ENCODE measurements at regions not wholly inside any gene's neighbourhood (a gene's known extent, or its start where the extent isn't known, plus 50 kb on each side); places are given as distances from the start of the nearest gene placed in this dataset.

- no peak for TF ChIP-seq CHD1 (IDR thresholded peaks at IDR 0.05; ENCODE audit: low read depth, low read length)
- TF ChIP-seq, protein P1, sequence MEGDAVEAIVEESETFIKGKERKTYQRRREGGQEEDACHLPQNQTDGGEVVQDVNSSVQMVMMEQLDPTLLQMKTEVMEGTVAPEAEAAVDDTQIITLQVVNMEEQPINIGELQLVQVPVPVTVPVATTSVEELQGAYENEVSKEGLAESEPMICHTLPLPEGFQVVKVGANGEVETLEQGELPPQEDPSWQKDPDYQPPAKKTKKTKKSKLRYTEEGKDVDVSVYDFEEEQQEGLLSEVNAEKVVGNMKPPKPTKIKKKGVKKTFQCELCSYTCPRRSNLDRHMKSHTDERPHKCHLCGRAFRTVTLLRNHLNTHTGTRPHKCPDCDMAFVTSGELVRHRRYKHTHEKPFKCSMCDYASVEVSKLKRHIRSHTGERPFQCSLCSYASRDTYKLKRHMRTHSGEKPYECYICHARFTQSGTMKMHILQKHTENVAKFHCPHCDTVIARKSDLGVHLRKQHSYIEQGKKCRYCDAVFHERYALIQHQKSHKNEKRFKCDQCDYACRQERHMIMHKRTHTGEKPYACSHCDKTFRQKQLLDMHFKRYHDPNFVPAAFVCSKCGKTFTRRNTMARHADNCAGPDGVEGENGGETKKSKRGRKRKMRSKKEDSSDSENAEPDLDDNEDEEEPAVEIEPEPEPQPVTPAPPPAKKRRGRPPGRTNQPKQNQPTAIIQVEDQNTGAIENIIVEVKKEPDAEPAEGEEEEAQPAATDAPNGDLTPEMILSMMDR (IDR thresholded peaks at IDR 0.05; ENCODE audit: control extremely low read depth in 1 of 3, insufficient read depth in 1 of 3, low read depth in 1 of 3, low read length in 3 of 3), result no peak
- TF ChIP-seq GTF2F1 (IDR thresholded peaks at IDR 0.05; ENCODE audit: borderline replicate concordance, low read depth, low read length), result no peak
- TF ChIP-seq EP300 (IDR thresholded peaks at IDR 0.05; ENCODE audit: borderline replicate concordance in 1 of 2, low read depth in 2 of 2, low read length in 2 of 2), result no peak
- no peak for TF ChIP-seq HDAC2 (IDR thresholded peaks at IDR 0.05; ENCODE audit: borderline replicate concordance in 1 of 2, low read depth in 2 of 2, low read length in 2 of 2)
- no peak for TF ChIP-seq ATF3 (IDR thresholded peaks at IDR 0.05; ENCODE audit: insufficient read depth, low read depth, low read length)
- TF ChIP-seq RFX5 (IDR thresholded peaks at IDR 0.05; ENCODE audit: borderline replicate concordance, low read depth, low read length), result no peak
- no peak for TF ChIP-seq EZH2 (IDR thresholded peaks at IDR 0.05; ENCODE audit: low read depth, low read length, severe bottlenecking)
- no peak for TF ChIP-seq SP2 (IDR thresholded peaks at IDR 0.05; ENCODE audit: low read length)
- TF ChIP-seq ZNF274 (IDR thresholded peaks at IDR 0.05; ENCODE audit: borderline replicate concordance, extremely low read depth, low read length), result no peak
- TF ChIP-seq CHD2 (IDR thresholded peaks at IDR 0.05; ENCODE audit: low read length), result no peak
- no peak for TF ChIP-seq TAF1 (IDR thresholded peaks at IDR 0.05; ENCODE audit: low read depth, low read length)
- no peak for TF ChIP-seq YY1 (IDR thresholded peaks at IDR 0.05; ENCODE audit: low read depth, low read length)
These were observed 55.2 kb upstream of the MAL start for GRCh38 chr2:94970353-94970752.
